ENCODE measurements at regions not wholly inside any gene's neighbourhood (a gene's known extent, or its start where the extent isn't known, plus 50 kb on each side); places are given as distances from the start of the nearest gene placed in this dataset.
"Not testable (repeated sequence)": the region's sequence is repeated elsewhere in the genome, so short reads cannot be mapped to it uniquely, and the experiment has no call there.

GRCh38 chr2:211170843-211171242 lies 614.4 kb downstream of the CPS1 start:
- no peaks in the 10 kb centered on the region for H3K36me3 ChIP-seq (replicated peaks)
- H3K4me3 ChIP-seq = no peak overlapping the region
- DNase-seq (ENCODE audit: low spot score in 2 of 2) = no peak
- H3K9me3 ChIP-seq = no peaks in the 10 kb centered on the region
- H3K4me1 ChIP-seq = no peaks in the 10 kb centered on the region
- no peaks in the 10 kb centered on the region for H3K27me3 ChIP-seq (ENCODE audit: low read depth)
- in situ Hi-C loops (cut with MboI; ENCODE audit: low sequenced_read_pairs) = no loop called here

GRCh38 chr2:211174021-211174420 lies 617.6 kb downstream of the CPS1 start:
- Histone ChIP-seq H3K9me3 (no peaks in the 10 kb centered on the region), H3K4me3 (no peak overlapping the region), H3K27me3 (ENCODE audit: low read depth) (no peaks in the 10 kb centered on the region), H3K4me1 (no peaks in the 10 kb centered on the region), H3K36me3 (replicated peaks) (no peaks in the 10 kb centered on the region)
- in situ Hi-C loops (cut with MboI; ENCODE audit: low sequenced_read_pairs) = no loop called here
- DNase-seq (ENCODE audit: low spot score in 2 of 2) = no peak

- Histone ChIP-seq H3K36me3 (replicated peaks) (no peaks in the 10 kb centered on the region), H3K27me3 (ENCODE audit: low read depth) (no peaks in the 10 kb centered on the region), H3K4me1 (no peaks in the 10 kb centered on the region), H3K9me3 (no peaks in the 10 kb centered on the region), H3K4me3 (no peak overlapping the region)
- DNase-seq (ENCODE audit: low spot score in 2 of 2) = no peak
- in situ Hi-C loops (cut with MboI; ENCODE audit: low sequenced_read_pairs) = no loop called here
These were observed 618.2 kb downstream of the CPS1 start for GRCh38 chr2:211174631-211175030.

GRCh38 chr2:211175956-211176355 lies 619.6 kb downstream of the CPS1 start:
- Histone ChIP-seq H3K36me3 (replicated peaks) (no peaks in the 10 kb centered on the region), H3K27me3 (ENCODE audit: low read depth) (no peaks in the 10 kb centered on the region), H3K4me3 (no peak overlapping the region), H3K9me3 (no peaks in the 10 kb centered on the region), H3K4me1 (no peaks in the 10 kb centered on the region)
- no peak for DNase-seq (ENCODE audit: low spot score in 2 of 2)
- in situ Hi-C loops (cut with MboI; ENCODE audit: low sequenced_read_pairs) = no loop called here

- H3K36me3 ChIP-seq (replicated peaks) = no peaks in the 10 kb centered on the region
- no peak for DNase-seq (ENCODE audit: low spot score in 2 of 2)
- H3K27me3 ChIP-seq (ENCODE audit: low read depth) = no peaks in the 10 kb centered on the region
- no peaks in the 10 kb centered on the region for H3K4me1 ChIP-seq
- H3K9me3 ChIP-seq = no peaks in the 10 kb centered on the region
- in situ Hi-C loops (cut with MboI; ENCODE audit: low sequenced_read_pairs) = no loop called here
- no peak overlapping the region for H3K4me3 ChIP-seq
These were observed 620.2 kb downstream of the CPS1 start for GRCh38 chr2:211176514-211177141.

GRCh38 chr2:211181626-211182025 lies 625.2 kb downstream of the CPS1 start:
- no peaks in the 10 kb centered on the region for H3K4me1 ChIP-seq
- H3K9me3 ChIP-seq = no peaks in the 10 kb centered on the region
- H3K4me3 ChIP-seq = no peak overlapping the region
- no peaks in the 10 kb centered on the region; the same call in 1 of the 2 replicates for H3K27me3 ChIP-seq (ENCODE audit: low read depth)
- DNase-seq (ENCODE audit: low spot score in 2 of 2) = no peak
- in situ Hi-C loops (cut with MboI; ENCODE audit: low sequenced_read_pairs) = no loop called here
- no peaks in the 10 kb centered on the region for H3K36me3 ChIP-seq (replicated peaks)

- H3K27me3 ChIP-seq (ENCODE audit: low read depth) = no peaks in the 10 kb centered on the region; the same call in 1 of the 2 replicates
These were observed 631.2 kb downstream of the CPS1 start for GRCh38 chr2:211187602-211188001.

GRCh38 chr2:211203986-211204385 lies 647.6 kb downstream of the CPS1 start:
- no peaks in the 10 kb centered on the region for H3K9me3 ChIP-seq
- no peaks in the 10 kb centered on the region for H3K36me3 ChIP-seq (replicated peaks)
- H3K27me3 ChIP-seq (ENCODE audit: low read depth) = no peaks in the 10 kb centered on the region
- no peak overlapping the region for H3K4me3 ChIP-seq
- H3K4me1 ChIP-seq = no peaks in the 10 kb centered on the region
- in situ Hi-C loops (cut with MboI; ENCODE audit: low sequenced_read_pairs) = no loop called here
- DNase-seq (ENCODE audit: low spot score in 2 of 2) = no peak

More at GRCh38 chr2:211187602-211188001, 631.2 kb downstream of the CPS1 start:
- Histone ChIP-seq H3K4me3 (no peak overlapping the region), H3K36me3 (replicated peaks) (no peaks in the 10 kb centered on the region), H3K4me1 (no peaks in the 10 kb centered on the region), H3K9me3 (no peaks in the 10 kb centered on the region)
- DNase-seq (ENCODE audit: low spot score in 2 of 2) = no peak
- in situ Hi-C loops (cut with MboI; ENCODE audit: low sequenced_read_pairs) = no loop called here

- no peak for DNase-seq (ENCODE audit: low spot score in 2 of 2)
These were observed 648.1 kb downstream of the CPS1 start for GRCh38 chr2:211204456-211204855.

GRCh38 chr2:211204902-211205301 lies 648.5 kb downstream of the CPS1 start:
- no peak for DNase-seq (ENCODE audit: low spot score in 2 of 2)
- no peaks in the 10 kb centered on the region for H3K4me1 ChIP-seq
- no peak overlapping the region for H3K4me3 ChIP-seq
- in situ Hi-C loops (cut with MboI; ENCODE audit: low sequenced_read_pairs) = no loop called here
- H3K9me3 ChIP-seq = no peaks in the 10 kb centered on the region
- no peaks in the 10 kb centered on the region for H3K27me3 ChIP-seq (ENCODE audit: low read depth)
- no peaks in the 10 kb centered on the region for H3K36me3 ChIP-seq (replicated peaks)

More at GRCh38 chr2:211204456-211204855, 648.1 kb downstream of the CPS1 start:
- in situ Hi-C loops (cut with MboI; ENCODE audit: low sequenced_read_pairs) = no loop called here
- Histone ChIP-seq H3K27me3 (ENCODE audit: low read depth) (no peaks in the 10 kb centered on the region), H3K4me3 (no peak overlapping the region), H3K9me3 (no peaks in the 10 kb centered on the region), H3K4me1 (no peaks in the 10 kb centered on the region), H3K36me3 (replicated peaks) (no peaks in the 10 kb centered on the region)

GRCh38 chr2:211205358-211205757 lies 649.0 kb downstream of the CPS1 start:
- Histone ChIP-seq H3K4me3 (no peak overlapping the region), H3K4me1 (no peaks in the 10 kb centered on the region), H3K27me3 (ENCODE audit: low read depth) (no peaks in the 10 kb centered on the region), H3K9me3 (no peaks in the 10 kb centered on the region), H3K36me3 (replicated peaks) (no peaks in the 10 kb centered on the region)
- DNase-seq (ENCODE audit: low spot score in 2 of 2) = no peak
- in situ Hi-C loops (cut with MboI; ENCODE audit: low sequenced_read_pairs) = no loop called here

- H3K4me3 ChIP-seq = no peak overlapping the region
- in situ Hi-C loops (cut with MboI; ENCODE audit: low sequenced_read_pairs) = no loop called here
- DNase-seq (ENCODE audit: low spot score in 2 of 2) = no peak
- no peaks in the 10 kb centered on the region for H3K9me3 ChIP-seq
- H3K27me3 ChIP-seq (ENCODE audit: low read depth) = no peaks in the 10 kb centered on the region
- H3K36me3 ChIP-seq (replicated peaks) = no peaks in the 10 kb centered on the region
- no peaks in the 10 kb centered on the region for H3K4me1 ChIP-seq
These were observed 649.4 kb downstream of the CPS1 start for GRCh38 chr2:211205836-211206235.

GRCh38 chr2:211216221-211216620 lies 659.8 kb downstream of the CPS1 start:
- peak in 1 of 2 experiments; percentile 30 for DNase-seq (ENCODE audit: low spot score in 2 of 2)
- peaks cover 3% of the 10 kb centered on the region; the same call in 1 of the 2 replicates for H3K9me3 ChIP-seq
- no peaks in the 10 kb centered on the region for H3K4me1 ChIP-seq
- in situ Hi-C loops (cut with MboI; ENCODE audit: low sequenced_read_pairs) = no loop called here
- no peaks in the 10 kb centered on the region for H3K27me3 ChIP-seq (ENCODE audit: low read depth)
- no peaks in the 10 kb centered on the region for H3K36me3 ChIP-seq (replicated peaks)
- H3K4me3 ChIP-seq = no peak overlapping the region

- H3K4me1 ChIP-seq; H3K27me3 ChIP-seq (ENCODE audit: low read depth); H3K4me3 ChIP-seq; DNase-seq (ENCODE audit: low spot score in 2 of 2); H3K9me3 ChIP-seq; in situ Hi-C loops (cut with MboI; ENCODE audit: low sequenced_read_pairs); H3K36me3 ChIP-seq (replicated peaks): not testable (repeated sequence)
These were observed 663.1 kb downstream of the CPS1 start for GRCh38 chr2:211219548-211219947.

- H3K4me3 ChIP-seq = no peak overlapping the region
- in situ Hi-C loops (cut with MboI; ENCODE audit: low sequenced_read_pairs) = no loop called here
- no peaks in the 10 kb centered on the region for H3K27me3 ChIP-seq (ENCODE audit: low read depth)
- H3K4me1 ChIP-seq = 0 out of 2 replicates have a peak, but pooled peaks cover 3% of the 10 kb centered on the region
- no peaks in the 10 kb centered on the region for H3K9me3 ChIP-seq
- DNase-seq (ENCODE audit: low spot score in 2 of 2) = no peak
- H3K36me3 ChIP-seq (replicated peaks) = no peaks in the 10 kb centered on the region
These were observed 669.4 kb downstream of the CPS1 start for GRCh38 chr2:211225784-211226183.

Measured in HAP-1 (cell line).